IMR-90 (cell line): ENCODE measurements at regions not wholly inside any gene's neighbourhood (a gene's known extent, or its start where the extent isn't known, plus 50 kb on each side); places are given as distances from the start of the nearest gene placed in this dataset.

Experiments
- ATAC-seq: fragments of 200-7000 bp; cut with Tn5 transposase; 2 replicates; pipeline ENCODE4 v1.9.1; 2020; ENCODE audit warnings: low read depth, mild to moderate bottlenecking, moderate library complexity
- BruUV-seq: library from RNA; stranded (reverse); fragments of 400-500 nt; replicated peaks from 2 replicates; lab custom pipeline; 2021; lab: Mats Ljungman, UMichigan
- CTCF ChIA-PET: fragments of 300-600 bp; formaldehyde crosslinking; extraction: SDS; loops from one replicate; lab custom pipeline; 2021; ENCODE audit warnings: antibody characterized with exemption; lab: Yijun Ruan, JAX
- POLR2A ChIA-PET: fragments of 300-600 bp; sonication (Branson Sonifier 250); formaldehyde crosslinking; loops from one replicate; lab custom pipeline; 2022; ENCODE audit warnings: antibody characterized with exemption; ENCODE audit not compliant: unreplicated experiment; lab: Charles Lee
- DNase-seq: peaks from one replicate; pipeline ENCODE4 v3.0.0; 2013
- H2AFZ ChIP-seq: replicated peaks from 2 replicates; pipeline ENCODE3; 2013; ENCODE audit warnings: low read length, mild to moderate bottlenecking; ENCODE audit not compliant: poor library complexity
- H2AK5ac ChIP-seq: 2 replicates; pipeline ENCODE4 v1.6.1; 2013; ENCODE audit warnings: low read depth, low read length, inconsistent platforms
- H2AK9ac ChIP-seq: replicated peaks from 2 replicates; pipeline ENCODE3; 2013; ENCODE audit warnings: mild to moderate bottlenecking, low read depth, low read length, moderate library complexity; ENCODE audit not compliant: poor library complexity
- H2BK120ac ChIP-seq: 2 replicates; pipeline ENCODE4 v1.6.1; 2013; ENCODE audit warnings: low read depth, low read length, inconsistent platforms
- H2BK15ac ChIP-seq: 3 replicates; pipeline ENCODE4 v1.6.1; 2013; ENCODE audit warnings: low read depth, low read length, inconsistent platforms
- H2BK20ac ChIP-seq: 2 replicates; pipeline ENCODE4 v1.6.1; 2013; ENCODE audit warnings: low read depth, mild to moderate bottlenecking, inconsistent platforms, low read length, moderate library complexity
- H2BK5ac ChIP-seq: 2 replicates; pipeline ENCODE4 v1.6.1; 2013; ENCODE audit warnings: mild to moderate bottlenecking, low read depth, low read length, inconsistent platforms; ENCODE audit not compliant: poor library complexity, severe bottlenecking
- H3K14ac ChIP-seq: replicated peaks from 2 replicates; pipeline ENCODE4 v1.6.1; 2013; ENCODE audit warnings: low read depth, low read length, inconsistent platforms
- H3K18ac ChIP-seq: 2 replicates; pipeline ENCODE4 v1.6.1; 2013; ENCODE audit warnings: low read depth, low read length, control low read depth
- H3K23ac ChIP-seq: 2 replicates; pipeline ENCODE4 v1.6.1; 2013; ENCODE audit warnings: low read depth, low read length, inconsistent platforms
- H3K27ac ChIP-seq: 2 replicates; pipeline ENCODE4 v1.5.1; 2013; ENCODE audit warnings: mild to moderate bottlenecking, control low read depth, low read length; ENCODE audit not compliant: insufficient read depth
- H3K27me3 ChIP-seq: 2 replicates; pipeline ENCODE4 v1.6.1; 2013; ENCODE audit warnings: low read length; ENCODE audit not compliant: control insufficient read depth, insufficient read depth
- H3K36me3 ChIP-seq: 2 replicates; pipeline ENCODE4 v1.6.1; 2013; ENCODE audit warnings: low read length, mixed read lengths; ENCODE audit not compliant: control insufficient read depth, insufficient read depth
- H3K4ac ChIP-seq: 2 replicates; pipeline ENCODE4 v1.6.1; 2013; ENCODE audit warnings: low read depth, low read length, inconsistent platforms
- H3K4me1 ChIP-seq: 2 replicates; pipeline ENCODE4 v1.6.1; 2013; ENCODE audit warnings: low read length, mixed read lengths; ENCODE audit not compliant: control insufficient read depth, insufficient read depth
- H3K4me2 ChIP-seq: 2 replicates; pipeline ENCODE4 v1.6.1; 2013; ENCODE audit warnings: low read depth, mild to moderate bottlenecking, control low read depth, low read length, moderate library complexity
- H3K4me3 ChIP-seq: 2 replicates; pipeline ENCODE4 v1.5.1; 2013; ENCODE audit warnings: low read depth, mild to moderate bottlenecking, control low read depth, low read length, moderate library complexity; ENCODE audit not compliant: insufficient read depth
- H3K56ac ChIP-seq: 2 replicates; pipeline ENCODE4 v1.6.1; 2013; ENCODE audit warnings: low read length, inconsistent platforms; ENCODE audit not compliant: insufficient read depth; ENCODE audit errors: extremely low read depth
- H3K79me1 ChIP-seq, 2 experiments: 2 replicates each; pipeline ENCODE4 v1.6.1; 2013; ENCODE audit warnings: low read length in 2 of 2, inconsistent platforms in 1 of 2, low read depth in 1 of 2
- H3K9ac ChIP-seq: 2 replicates; pipeline ENCODE4 v1.6.1; 2013; ENCODE audit warnings: low read depth, low read length, control low read depth
- H3K9me1 ChIP-seq: 2 replicates; pipeline ENCODE4 v1.6.1; 2013; ENCODE audit warnings: low read length, inconsistent platforms; ENCODE audit not compliant: insufficient read depth
- H3K9me3 ChIP-seq: 2 replicates; pipeline ENCODE4 v1.6.1; 2013; ENCODE audit warnings: low read length; ENCODE audit not compliant: control insufficient read depth, insufficient read depth
- H4K20me1 ChIP-seq: 2 replicates; pipeline ENCODE4 v1.6.1; 2013; ENCODE audit warnings: low read length, inconsistent platforms; ENCODE audit not compliant: insufficient read depth
- H4K5ac ChIP-seq: 2 replicates; pipeline ENCODE4 v1.6.1; 2013; ENCODE audit warnings: mild to moderate bottlenecking, low read depth, low read length, control low read depth
- H4K8ac ChIP-seq, 2 experiments: 2 replicates each; pipeline ENCODE4 v1.6.1; 2013; ENCODE audit warnings: low read depth in 2 of 2, low read length in 2 of 2, control low read depth in 1 of 2, inconsistent platforms in 1 of 2
- H4K91ac ChIP-seq: 2 replicates; pipeline ENCODE4 v1.6.1; 2013; ENCODE audit warnings: low read depth, low read length, inconsistent platforms; ENCODE audit not compliant: insufficient read depth
- BHLHE40 ChIP-seq: fragments of 150-350 bp; IDR thresholded peaks from 2 replicates; pipeline ENCODE4 v1.6.1; 2016; ENCODE audit warnings: mild to moderate bottlenecking, low read depth, low read length
- USF2 ChIP-seq: fragments of 150-350 bp; IDR thresholded peaks from 2 replicates; pipeline ENCODE4 v1.6.1; 2017; ENCODE audit warnings: mild to moderate bottlenecking, antibody characterized with exemption, low read length, low read depth
- dilution Hi-C: fragments of 300-500 bp; cut with HindIII; formaldehyde crosslinking; loops from one replicate; pipeline ENCODE4 v1.14.3; 2018; ENCODE audit warnings: low sequenced_read_pairs; ENCODE audit not compliant: unreplicated experiment
- in situ Hi-C: fragments of 300-500 bp; cut with MboI; formaldehyde crosslinking; loops from 3 replicates; pipeline ENCODE4 v1.14.3; 2019; ENCODE audit warnings: low sequenced_read_pairs, inconsistent platforms, mixed read lengths
- intact Hi-C: fragments of 100-400 bp; cut with micrococcal nuclease; formaldehyde crosslinking; loops from 2 replicates; pipeline ENCODE4 v1.10.0; 2022

GRCh38 chr18:42576124-42576523 lies 539.4 kb downstream of the RIT2 start:
- intact Hi-C loops = no loop called here

More at GRCh38 chr18:42576124-42576523, 539.4 kb downstream of the RIT2 start:
- DNase-seq (no peak), ATAC-seq (no peak)
- no peak overlapping the region for H3K4me3 ChIP-seq
- no peak overlapping the region for H2AK9ac ChIP-seq
- no peak overlapping the region for H4K8ac ChIP-seq
- no peaks in the 10 kb centered on the region for H4K20me1 ChIP-seq
- in situ Hi-C loops (no loop called here), dilution Hi-C loops (no loop called here)
- H3K4me1 ChIP-seq = no peaks in the 10 kb centered on the region
- no peak overlapping the region for H3K14ac ChIP-seq
- no peak overlapping the region for H2BK5ac ChIP-seq
- no peak overlapping the region for H2BK15ac ChIP-seq
- no peak overlapping the region for H2BK120ac ChIP-seq
- no peak overlapping the region for H3K4me2 ChIP-seq
- H4K5ac ChIP-seq = no peak overlapping the region
- H3K36me3 ChIP-seq = no peaks in the 10 kb centered on the region
- H3K56ac ChIP-seq = no peak overlapping the region
- H3K79me1 ChIP-seq = no peaks in the 10 kb centered on the region
- no peak overlapping the region for H3K23ac ChIP-seq
- no peak overlapping the region for H3K4ac ChIP-seq
- no peaks in the 10 kb centered on the region for H3K9me3 ChIP-seq
- no TSS peak for BruUV-seq
- H4K91ac ChIP-seq = no peak overlapping the region
- no peaks in the 10 kb centered on the region for H3K27me3 ChIP-seq
- no peak overlapping the region for H3K9ac ChIP-seq
- ChIA-PET POLR2A (no interaction called here), CTCF (no interaction called here)
- no peak overlapping the region for H2AK5ac ChIP-seq
- H2AFZ ChIP-seq = no peak overlapping the region
- H3K9me1 ChIP-seq = no peaks in the 10 kb centered on the region
- H3K27ac ChIP-seq = no peak overlapping the region
- H2BK20ac ChIP-seq = no peak overlapping the region
- H3K18ac ChIP-seq = no peak overlapping the region
- TF ChIP-seq BHLHE40 = no peak
- no peak for TF ChIP-seq USF2
